Activated naive CD8-positive, alpha-beta T cell (primary cell): ENCODE measurements at regions not wholly inside any gene's neighbourhood (a gene's known extent, or its start where the extent isn't known, plus 50 kb on each side); places are given as distances from the start of the nearest gene placed in this dataset.

Experiments used
- H3K27ac Mint-ChIP-seq: one replicate; pipeline ENCODE4 v1.8.0; 2021; ENCODE audit warnings: mixed read lengths
- H3K27me3 Mint-ChIP-seq: one replicate; pipeline ENCODE4 v1.8.0; 2021; ENCODE audit warnings: mixed read lengths
- H3K36me3 Mint-ChIP-seq: one replicate; pipeline ENCODE4 v1.8.0; 2021; ENCODE audit warnings: mixed read lengths
- H3K4me1 Mint-ChIP-seq: one replicate; pipeline ENCODE4 v1.8.0; 2021; ENCODE audit warnings: low read depth, mixed read lengths
- H3K4me3 Mint-ChIP-seq: one replicate; pipeline ENCODE4 v1.8.0; 2021; ENCODE audit warnings: mild to moderate bottlenecking, mixed read lengths
- H3K9me3 Mint-ChIP-seq: one replicate; pipeline ENCODE4 v1.8.0; 2021; ENCODE audit warnings: low read depth, mixed read lengths

DNA sequence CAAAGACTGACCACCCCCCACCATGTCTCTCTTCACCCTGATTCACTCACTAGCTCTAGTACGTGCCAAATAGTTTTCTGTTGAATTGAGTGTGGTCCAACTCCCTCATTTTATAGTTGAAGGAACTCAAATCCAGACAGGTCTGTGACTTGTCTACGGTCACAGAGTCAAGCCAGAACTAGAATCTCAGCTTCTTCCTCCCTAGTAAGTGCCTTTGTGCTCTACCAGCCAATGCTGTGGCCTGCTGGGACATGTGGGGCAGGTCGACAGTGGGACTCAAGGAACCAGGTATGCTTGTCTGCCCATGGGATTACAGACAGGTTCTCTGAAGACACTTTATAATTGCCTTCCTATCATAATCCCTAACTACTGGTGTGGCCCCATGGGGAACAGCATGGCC lies 108.6 kb upstream of the CPEB2 start:
- Mint-ChIP-seq H3K4me1 (no peaks in the 10 kb centered on the region), H3K27me3 (no peaks in the 10 kb centered on the region), H3K36me3 (no peaks in the 10 kb centered on the region), H3K27ac (no peak overlapping the region), H3K9me3 (no peaks in the 10 kb centered on the region), H3K4me3 (no peak overlapping the region)

GRCh38 chr4:14894392-14895292 lies 107.6 kb upstream of the CPEB2 start:
- H3K36me3 Mint-ChIP-seq: no peaks in the 10 kb centered on the region

DNA sequence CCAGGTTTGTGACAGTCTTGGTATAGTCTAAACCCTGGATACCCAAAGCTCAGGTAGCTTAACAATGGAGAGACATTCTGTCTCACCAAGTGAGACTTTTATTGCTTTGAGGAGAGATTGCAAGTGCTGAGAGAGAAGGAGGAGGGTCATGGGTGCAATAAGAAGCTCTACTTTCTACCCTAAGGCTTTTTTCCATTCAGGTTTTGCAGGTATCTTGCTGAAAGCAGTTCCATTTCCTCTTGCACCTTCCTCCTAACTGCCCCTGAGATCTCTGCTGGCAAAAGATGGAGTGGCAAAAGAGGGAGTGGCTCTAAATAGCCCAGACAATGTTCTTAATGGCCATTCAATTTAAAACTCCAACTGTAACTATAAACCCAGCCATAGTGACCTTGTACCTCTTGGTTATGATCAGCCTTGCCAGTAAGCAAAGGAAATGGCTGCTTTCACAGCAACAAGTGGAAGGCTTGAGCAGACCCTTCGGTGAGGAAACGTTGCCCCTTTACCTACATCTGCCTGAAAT lies 105.6 kb upstream of the CPEB2 start:
- Mint-ChIP-seq H3K27ac (no peak overlapping the region), H3K36me3 (no peaks in the 10 kb centered on the region), H3K9me3 (no peaks in the 10 kb centered on the region), H3K4me1 (no peaks in the 10 kb centered on the region), H3K4me3 (no peak overlapping the region), H3K27me3 (no peaks in the 10 kb centered on the region)

More at GRCh38 chr4:14894392-14895292, 107.6 kb upstream of the CPEB2 start:
- Mint-ChIP-seq H3K9me3 (no peaks in the 10 kb centered on the region), H3K4me1 (no peaks in the 10 kb centered on the region), H3K4me3 (no peak overlapping the region), H3K27ac (no peak overlapping the region), H3K27me3 (no peaks in the 10 kb centered on the region)

GRCh38 chr4:14897217-14897616 lies 105.1 kb upstream of the CPEB2 start:
- H3K9me3 Mint-ChIP-seq: no peaks in the 10 kb centered on the region
- H3K27ac Mint-ChIP-seq: no peak overlapping the region
- no peaks in the 10 kb centered on the region for H3K4me1 Mint-ChIP-seq
- H3K36me3 Mint-ChIP-seq: no peaks in the 10 kb centered on the region
- no peak overlapping the region for H3K4me3 Mint-ChIP-seq
- H3K27me3 Mint-ChIP-seq: no peaks in the 10 kb centered on the region

DNA sequence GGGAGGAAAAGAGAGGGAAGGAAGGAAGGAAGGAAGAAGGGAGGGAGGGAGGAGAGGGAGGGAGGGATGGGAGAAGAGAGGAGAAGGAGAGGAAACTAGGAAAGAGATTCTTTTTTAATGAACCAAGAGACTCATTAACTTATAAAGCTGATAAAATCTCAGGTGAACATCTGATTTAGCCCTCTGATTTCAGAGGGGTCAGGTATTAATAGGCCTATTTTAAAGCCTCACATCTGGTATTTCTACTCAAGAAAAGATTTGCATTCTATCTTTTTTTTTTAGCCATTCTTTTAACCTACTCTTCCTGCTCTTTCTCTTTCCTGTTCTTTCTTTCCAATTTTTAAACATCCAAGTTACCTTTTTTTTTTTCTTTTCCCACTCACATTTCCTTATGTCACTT lies 103.3 kb upstream of the CPEB2 start:
- Mint-ChIP-seq H3K27me3 (no peaks in the 10 kb centered on the region), H3K9me3 (no peaks in the 10 kb centered on the region), H3K36me3 (no peaks in the 10 kb centered on the region), H3K4me1 (no peaks in the 10 kb centered on the region), H3K27ac (no peak overlapping the region), H3K4me3 (no peak overlapping the region)

- no peaks in the 10 kb centered on the region for H3K27me3 Mint-ChIP-seq
- H3K9me3 Mint-ChIP-seq: no peaks in the 10 kb centered on the region
- H3K4me3 Mint-ChIP-seq: no peak overlapping the region
- H3K36me3 Mint-ChIP-seq: no peaks in the 10 kb centered on the region
- no peak overlapping the region for H3K27ac Mint-ChIP-seq
- H3K4me1 Mint-ChIP-seq: no peaks in the 10 kb centered on the region
Measured at GRCh38 chr4:14902342-14902741, 99.9 kb upstream of the CPEB2 start.

- H3K27me3 Mint-ChIP-seq: no peaks in the 10 kb centered on the region
- H3K27ac Mint-ChIP-seq: no peak overlapping the region
- no peak overlapping the region for H3K4me3 Mint-ChIP-seq
- H3K9me3 Mint-ChIP-seq: no peaks in the 10 kb centered on the region
- H3K4me1 Mint-ChIP-seq: no peaks in the 10 kb centered on the region
- H3K36me3 Mint-ChIP-seq: no peaks in the 10 kb centered on the region
Measured at GRCh38 chr4:14903321-14903720, 99.0 kb upstream of the CPEB2 start.

- Mint-ChIP-seq H3K27ac (no peak overlapping the region), H3K36me3 (no peaks in the 10 kb centered on the region), H3K9me3 (no peaks in the 10 kb centered on the region), H3K4me3 (no peak overlapping the region), H3K27me3 (peaks cover 7% of the 10 kb centered on the region), H3K4me1 (no peaks in the 10 kb centered on the region)
Measured at GRCh38 chr4:14906805-14907204, 95.5 kb upstream of the CPEB2 start.

- H3K36me3 Mint-ChIP-seq: no peaks in the 10 kb centered on the region
- no peak overlapping the region for H3K4me3 Mint-ChIP-seq
- H3K4me1 Mint-ChIP-seq: no peaks in the 10 kb centered on the region
- H3K27ac Mint-ChIP-seq: no peak overlapping the region
- no peaks in the 10 kb centered on the region for H3K9me3 Mint-ChIP-seq
- H3K27me3 Mint-ChIP-seq: peaks cover 9% of the 10 kb centered on the region
Measured at GRCh38 chr4:14908635-14909034, 93.6 kb upstream of the CPEB2 start.

DNA sequence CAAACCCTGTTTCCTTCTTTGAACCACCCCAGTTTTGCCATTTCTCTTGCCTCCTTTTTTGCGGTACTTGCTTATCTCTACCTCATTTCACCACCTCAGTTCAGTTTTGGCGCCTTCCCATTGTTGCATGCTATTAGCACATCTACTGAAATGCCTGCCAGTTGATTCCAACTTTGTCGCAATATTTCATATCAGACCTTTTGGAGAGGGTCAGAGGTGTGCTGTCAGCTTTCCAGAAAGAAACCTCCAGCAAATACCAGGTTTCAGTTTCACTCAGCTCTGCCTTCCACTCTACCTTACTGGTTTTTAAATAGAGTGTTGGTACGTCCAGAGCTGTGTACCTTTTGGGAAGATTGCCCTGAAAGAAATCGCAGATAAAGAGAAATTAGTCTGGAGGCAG lies 91.9 kb upstream of the CPEB2 start:
- no peaks in the 10 kb centered on the region for H3K4me1 Mint-ChIP-seq
- H3K36me3 Mint-ChIP-seq: no peaks in the 10 kb centered on the region
- H3K9me3 Mint-ChIP-seq: no peaks in the 10 kb centered on the region
- no peak overlapping the region for H3K4me3 Mint-ChIP-seq
- H3K27ac Mint-ChIP-seq: no peak overlapping the region
- H3K27me3 Mint-ChIP-seq: peaks cover 11% of the 10 kb centered on the region

DNA sequence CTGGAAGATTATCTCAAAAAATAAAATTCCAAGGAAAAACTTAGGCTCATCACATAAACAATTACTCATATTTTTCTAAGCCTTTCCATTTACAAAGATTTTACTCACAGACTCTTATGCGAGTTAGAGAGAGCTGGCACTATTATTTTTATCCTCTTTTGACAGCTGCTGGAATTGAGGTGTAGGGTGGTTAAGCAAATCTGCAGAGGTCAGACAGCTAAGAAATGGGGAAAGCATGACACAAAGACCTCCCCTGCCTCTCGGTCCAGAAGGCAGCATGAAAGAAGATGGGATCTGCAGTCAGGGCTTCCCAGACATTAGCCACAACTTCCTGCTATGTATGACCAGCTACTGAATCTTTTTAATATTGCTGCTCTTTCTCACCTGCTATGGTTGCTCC lies 89.9 kb upstream of the CPEB2 start:
- Mint-ChIP-seq H3K4me3 (no peak overlapping the region), H3K9me3 (no peaks in the 10 kb centered on the region), H3K27me3 (peaks cover 14% of the 10 kb centered on the region), H3K4me1 (no peaks in the 10 kb centered on the region), H3K36me3 (no peaks in the 10 kb centered on the region), H3K27ac (no peak overlapping the region)

GRCh38 chr4:14915018-14915417 lies 87.3 kb upstream of the CPEB2 start:
- H3K4me3 Mint-ChIP-seq: no peak overlapping the region
- peaks cover 10% of the 10 kb centered on the region for H3K27me3 Mint-ChIP-seq
- H3K27ac Mint-ChIP-seq: no peak overlapping the region
- H3K4me1 Mint-ChIP-seq: no peaks in the 10 kb centered on the region
- H3K36me3 Mint-ChIP-seq: no peaks in the 10 kb centered on the region
- no peaks in the 10 kb centered on the region for H3K9me3 Mint-ChIP-seq

DNA sequence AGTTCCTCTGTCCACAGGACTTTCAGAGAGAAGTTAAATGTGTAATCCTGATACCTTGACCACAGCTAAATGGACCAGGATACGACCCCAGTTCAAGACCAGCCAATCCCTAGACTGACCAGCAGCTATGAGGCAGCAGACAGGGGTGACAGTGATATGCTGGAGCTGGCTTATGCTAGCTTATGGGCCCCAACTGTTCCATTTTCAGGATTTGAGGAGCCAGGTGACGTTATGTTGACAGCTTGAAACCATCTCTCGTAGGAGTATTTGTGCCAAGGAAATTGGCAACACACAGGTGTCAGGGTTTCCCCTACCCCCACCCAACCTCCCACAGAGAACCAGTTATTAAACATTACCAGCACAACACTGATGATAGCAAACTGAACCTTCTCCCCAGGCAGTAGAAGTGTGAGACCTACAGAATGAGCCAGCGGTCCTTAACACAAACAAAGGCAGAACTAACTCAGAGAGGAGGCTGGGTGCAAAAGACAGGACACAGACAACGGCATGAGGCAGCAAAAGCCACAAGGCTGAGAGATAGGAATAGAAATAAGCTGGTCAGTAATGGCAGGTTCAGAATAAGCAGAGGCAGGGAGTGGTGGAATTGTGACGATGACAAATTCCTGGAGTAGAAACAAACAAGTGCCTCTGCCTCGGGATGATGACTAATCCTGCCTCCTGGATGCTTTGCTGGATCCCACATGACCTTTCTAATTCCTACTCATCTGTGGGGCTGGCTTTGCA lies 85.6 kb upstream of the CPEB2 start:
- Mint-ChIP-seq H3K9me3 (no peaks in the 10 kb centered on the region), H3K36me3 (no peaks in the 10 kb centered on the region), H3K27me3 (peaks cover 8% of the 10 kb centered on the region), H3K4me3 (no peak overlapping the region), H3K4me1 (no peaks in the 10 kb centered on the region), H3K27ac (no peak overlapping the region)

DNA sequence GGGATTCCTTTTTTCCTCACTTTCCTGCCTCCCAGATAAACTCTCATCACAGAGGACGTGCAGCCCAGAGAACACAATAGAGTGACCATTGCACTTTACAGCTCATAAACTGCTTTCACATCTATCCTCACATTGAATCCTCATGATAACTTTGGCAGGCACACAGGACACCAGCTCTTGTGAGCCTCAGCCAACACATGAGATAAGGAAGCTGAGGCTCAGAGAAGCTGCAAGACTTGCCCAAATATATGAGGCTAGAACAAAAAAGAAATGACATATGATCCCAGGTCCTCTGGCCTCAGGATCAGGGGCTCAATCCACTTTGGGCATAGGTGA lies 85.0 kb upstream of the CPEB2 start:
- Mint-ChIP-seq H3K27me3 (peaks cover 6% of the 10 kb centered on the region), H3K36me3 (no peaks in the 10 kb centered on the region), H3K27ac (no peak overlapping the region), H3K9me3 (no peaks in the 10 kb centered on the region), H3K4me3 (no peak overlapping the region), H3K4me1 (no peaks in the 10 kb centered on the region)

DNA sequence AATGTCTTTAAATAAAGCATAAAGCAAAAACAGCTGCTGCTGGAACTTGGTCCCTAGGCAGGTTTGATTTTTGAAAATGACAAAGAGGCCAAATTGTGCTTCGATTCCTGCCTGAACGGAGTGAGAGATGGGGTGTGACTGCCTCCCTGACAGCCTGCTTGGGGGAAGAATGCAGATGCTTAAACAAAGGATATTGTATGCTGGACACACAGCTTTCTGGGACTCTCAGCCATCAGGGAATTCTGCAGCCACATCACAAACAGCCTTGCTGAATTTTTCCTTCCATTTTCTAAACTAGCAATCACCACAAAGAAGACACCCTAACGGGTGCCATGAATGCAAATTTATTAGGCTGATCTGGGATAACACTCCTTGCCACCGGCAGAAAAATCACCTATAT lies 83.9 kb upstream of the CPEB2 start:
- no peaks in the 10 kb centered on the region for H3K4me1 Mint-ChIP-seq
- H3K9me3 Mint-ChIP-seq: no peaks in the 10 kb centered on the region
- H3K36me3 Mint-ChIP-seq: no peaks in the 10 kb centered on the region
- H3K4me3 Mint-ChIP-seq: no peak overlapping the region
- H3K27ac Mint-ChIP-seq: no peak overlapping the region
- peaks cover 6% of the 10 kb centered on the region for H3K27me3 Mint-ChIP-seq
